ENCODE measurements at regions not wholly inside any gene's neighbourhood (a gene's known extent, or its start where the extent isn't known, plus 50 kb on each side); places are given as distances from the start of the nearest gene placed in this dataset.

- TF ChIP-seq POLR2A (IDR thresholded peaks at IDR 0.05) (no peak), CTCF (IDR thresholded peaks at IDR 0.05) (no peak)
These were observed 122.0 kb downstream of the GPCPD1 start for GRCh38 chr20:5488823-5489222.
